ENCODE measurements at regions not wholly inside any gene's neighbourhood (a gene's known extent, or its start where the extent isn't known, plus 50 kb on each side); places are given as distances from the start of the nearest gene placed in this dataset.

- TF ChIP-seq CTCF (IDR thresholded peaks at IDR 0.05): no peak
- TF ChIP-seq POLR2A (IDR thresholded peaks at IDR 0.05): no peak
These were observed 1842.5 kb upstream of the CDH9 start for GRCh38 chr5:28880936-28881335.
